OCI-LY3 (cell line): ENCODE measurements at regions not wholly inside any gene's neighbourhood (a gene's known extent, or its start where the extent isn't known, plus 50 kb on each side); places are given as distances from the start of the nearest gene placed in this dataset.

Experiments used
- CTCF ChIP-seq: fragments of 200-600, 300-600 bp; sonication (generic); IDR thresholded peaks from 2 replicates; pipeline ENCODE4 v1.5.1; 2014; ENCODE audit warnings: antibody characterized with exemption, low read length, low read depth
- EZH2phosphoT487 ChIP-seq: fragments of 200-600 bp; shearing (Covaris generic); IDR thresholded peaks from 2 replicates; pipeline ENCODE4 v1.6.1; 2018; ENCODE audit warnings: antibody characterized with exemption, mixed run types, low read depth

GRCh38 chr11:133595998-133596590 is 63.8 kb upstream of the OPCML start:
- TF ChIP-seq CTCF (no peak), EZH2phosphoT487 (no peak)
